ENCODE measurements at regions not wholly inside any gene's neighbourhood (a gene's known extent, or its start where the extent isn't known, plus 50 kb on each side); places are given as distances from the start of the nearest gene placed in this dataset.

- no peak for TF ChIP-seq CTCF (conservative IDR thresholded peaks at IDR 0.05 in 1 of 2, IDR thresholded peaks at IDR 0.05 in 1 of 2; ENCODE audit: low read depth in 1 of 2, low read length in 2 of 2)
- no peak for TF ChIP-seq EZH2 (IDR thresholded peaks at IDR 0.05; ENCODE audit: low read length, missing control alignments)
Measured at GRCh38 chr2:128753321-128753720, 434.7 kb upstream of the HS6ST1 start.
